GM13977 (cell line): ENCODE measurements at regions not wholly inside any gene's neighbourhood (a gene's known extent, or its start where the extent isn't known, plus 50 kb on each side); places are given as distances from the start of the nearest gene placed in this dataset.

Experiments used
- DNase-seq: peaks from one replicate; pipeline ENCODE4 v3.0.0; 2012; ENCODE audit warnings: low spot score
- in situ Hi-C: fragments of 300-500 bp; cut with MboI; formaldehyde crosslinking; loops from one replicate; pipeline ENCODE4 v1.12.0; 2022; ENCODE audit warnings: low sequenced_read_pairs, low pct_unique_long_range_greater_than_20kb, mixed read lengths, inconsistent platforms; ENCODE audit not compliant: unreplicated experiment
- TF ChIP-seq, protein P1 (sequence below): IDR thresholded peaks from 2 replicates; pipeline ENCODE4 v1.5.1; 2012; ENCODE audit warnings: mild to moderate bottlenecking, control low read depth; ENCODE audit not compliant: insufficient read depth; ENCODE audit errors: extremely low read depth, missing control alignments

GRCh38 chr3:34957677-34958076, 681.6 kb upstream of the ARPP21 start:
- in situ Hi-C loops, result no loop called here
- no peak for DNase-seq
- TF ChIP-seq, protein P1, sequence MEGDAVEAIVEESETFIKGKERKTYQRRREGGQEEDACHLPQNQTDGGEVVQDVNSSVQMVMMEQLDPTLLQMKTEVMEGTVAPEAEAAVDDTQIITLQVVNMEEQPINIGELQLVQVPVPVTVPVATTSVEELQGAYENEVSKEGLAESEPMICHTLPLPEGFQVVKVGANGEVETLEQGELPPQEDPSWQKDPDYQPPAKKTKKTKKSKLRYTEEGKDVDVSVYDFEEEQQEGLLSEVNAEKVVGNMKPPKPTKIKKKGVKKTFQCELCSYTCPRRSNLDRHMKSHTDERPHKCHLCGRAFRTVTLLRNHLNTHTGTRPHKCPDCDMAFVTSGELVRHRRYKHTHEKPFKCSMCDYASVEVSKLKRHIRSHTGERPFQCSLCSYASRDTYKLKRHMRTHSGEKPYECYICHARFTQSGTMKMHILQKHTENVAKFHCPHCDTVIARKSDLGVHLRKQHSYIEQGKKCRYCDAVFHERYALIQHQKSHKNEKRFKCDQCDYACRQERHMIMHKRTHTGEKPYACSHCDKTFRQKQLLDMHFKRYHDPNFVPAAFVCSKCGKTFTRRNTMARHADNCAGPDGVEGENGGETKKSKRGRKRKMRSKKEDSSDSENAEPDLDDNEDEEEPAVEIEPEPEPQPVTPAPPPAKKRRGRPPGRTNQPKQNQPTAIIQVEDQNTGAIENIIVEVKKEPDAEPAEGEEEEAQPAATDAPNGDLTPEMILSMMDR, result no peak

DNA sequence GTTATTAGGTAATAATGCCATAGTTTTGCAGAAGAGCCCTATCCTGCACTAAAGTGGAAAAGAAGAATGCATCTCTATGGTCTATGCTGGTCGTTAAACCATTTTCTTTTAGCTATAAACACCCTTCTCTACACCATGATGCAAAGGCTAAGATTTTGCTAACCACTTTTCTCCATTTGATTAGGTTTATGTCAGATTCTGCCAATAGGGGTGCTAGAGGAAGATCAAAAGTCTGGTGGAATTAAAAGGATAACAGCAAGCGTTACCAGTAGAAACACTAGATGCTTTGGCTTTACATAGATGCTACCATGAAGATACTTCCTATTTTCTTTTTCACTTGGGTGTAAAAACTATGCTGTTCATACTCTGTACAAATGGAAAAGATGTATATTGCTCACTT, 669.8 kb upstream of the ARPP21 start:
- TF ChIP-seq, protein P1, result no peak
- in situ Hi-C loops, result no loop called here
- DNase-seq, result no peak

DNA sequence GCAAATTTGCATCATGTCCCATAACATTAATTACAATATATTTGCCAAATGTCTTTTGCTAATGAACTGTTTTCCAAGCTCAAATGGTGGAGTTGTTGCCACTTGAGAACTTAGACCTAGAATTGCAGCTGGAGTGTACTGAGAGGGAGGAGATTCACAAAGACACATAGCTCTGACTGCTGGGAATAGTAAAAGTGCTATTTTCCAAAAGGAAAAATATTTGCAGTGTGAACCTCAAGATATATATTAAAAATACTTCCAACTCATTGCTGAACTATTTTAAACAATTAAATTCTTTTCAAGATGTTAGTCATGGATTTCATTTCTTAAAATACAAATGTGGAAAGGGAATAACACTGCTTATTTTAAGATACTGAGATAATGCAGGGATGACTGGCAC, 666.8 kb upstream of the ARPP21 start:
- TF ChIP-seq, protein P1, result no peak
- in situ Hi-C loops, result no loop called here
- no peak for DNase-seq

DNA sequence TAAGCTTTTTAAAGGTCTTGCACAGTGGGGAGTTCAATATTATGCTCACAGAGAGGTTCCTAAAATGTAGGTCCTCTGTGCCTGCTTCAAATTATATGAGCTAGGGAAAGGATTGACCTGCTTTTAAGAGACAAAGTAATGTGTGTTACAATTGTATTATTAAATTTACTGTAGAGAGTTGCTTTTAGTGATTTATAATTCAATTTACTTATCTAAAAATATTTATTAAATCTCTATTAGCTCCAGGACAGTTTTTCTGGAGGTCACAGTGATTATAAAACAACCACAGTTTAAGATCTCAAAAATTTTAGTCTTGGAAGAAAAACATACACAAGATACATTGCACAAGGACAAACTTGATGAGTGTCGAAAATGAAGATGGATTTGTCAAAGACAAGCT, 665.7 kb upstream of the ARPP21 start:
- TF ChIP-seq, protein P1, result no peak
- no peak for DNase-seq
- in situ Hi-C loops, result no loop called here

- in situ Hi-C loops, result no loop called here
- TF ChIP-seq, protein P1, result no peak
- DNase-seq, result no peak
Measured at GRCh38 chr3:34983631-34984030, 655.7 kb upstream of the ARPP21 start.

DNA sequence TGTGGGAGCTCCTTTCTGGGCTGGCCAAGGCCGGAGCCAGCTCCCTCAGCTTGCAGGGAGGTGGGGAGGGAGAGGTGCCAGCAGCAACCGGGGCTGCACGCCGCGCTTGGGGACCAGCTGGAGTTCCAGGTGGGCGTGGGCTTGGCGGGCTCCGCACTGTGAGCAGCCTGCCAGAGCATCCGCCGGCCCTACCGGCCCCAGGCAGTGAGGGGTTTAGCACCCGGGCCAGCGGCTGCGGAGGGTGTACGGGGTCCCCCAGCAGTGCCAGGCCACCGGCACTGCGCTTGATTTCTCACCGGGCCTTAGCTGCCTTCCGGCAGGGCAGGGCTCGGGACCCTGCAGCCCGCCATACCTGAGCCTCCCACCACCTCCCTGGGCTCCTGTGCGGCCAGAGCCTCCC, 651.0 kb upstream of the ARPP21 start:
- TF ChIP-seq, protein P1, result no peak
- no peak for DNase-seq
- in situ Hi-C loops, result no loop called here

DNA sequence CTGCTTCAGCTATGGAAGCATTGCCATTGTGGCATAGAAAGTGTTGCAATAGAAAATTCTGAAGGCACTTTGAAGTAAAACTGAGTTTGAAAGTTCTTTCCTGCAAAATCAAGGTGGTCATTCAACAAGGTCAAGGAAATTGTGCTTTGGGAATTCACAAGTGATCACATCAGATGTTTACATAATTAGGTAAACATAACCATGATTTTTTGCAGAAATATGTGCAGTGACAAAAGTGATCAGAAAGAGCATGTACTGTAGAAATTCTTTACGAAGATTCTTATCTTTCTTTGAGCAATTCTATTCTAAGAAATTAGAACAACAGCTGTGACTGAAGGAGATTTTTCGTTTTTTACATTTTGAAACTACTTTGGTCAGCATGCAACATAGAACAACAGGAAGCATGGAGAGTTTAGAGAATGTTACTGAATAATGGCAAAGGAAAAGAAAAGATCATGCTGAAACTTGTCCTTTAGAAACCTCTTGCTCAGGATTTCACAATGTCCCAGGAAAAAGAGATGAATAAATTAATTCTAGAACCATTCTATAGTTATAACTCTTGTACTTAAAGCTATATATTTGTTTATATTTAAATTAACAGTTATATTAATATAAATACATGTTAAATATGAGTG, 643.4 kb upstream of the ARPP21 start:
- TF ChIP-seq, protein P1, result no peak
- DNase-seq, result no peak
- in situ Hi-C loops, result no loop called here
